Neural cell (in vitro differentiated cells): ENCODE measurements at regions not wholly inside any gene's neighbourhood (a gene's known extent, or its start where the extent isn't known, plus 50 kb on each side); places are given as distances from the start of the nearest gene placed in this dataset.

Experiments used
- H2AFZ ChIP-seq: fragments of 200-600, 300-800 bp; sonication (generic), shearing (Covaris generic); 2 replicates; pipeline ENCODE4 v1.6.0; 2014; ENCODE audit warnings: low read depth, mild to moderate bottlenecking, antibody characterized with exemption, low read length, moderate library complexity
- H3F3A ChIP-seq: fragments of 200-600 bp; shearing (Covaris generic); 2 replicates; pipeline ENCODE4 v1.6.1; 2016; ENCODE audit warnings: mild to moderate bottlenecking, moderate library complexity, mixed read lengths, antibody characterized with exemption, low read length; ENCODE audit not compliant: insufficient read depth, poor library complexity, severe bottlenecking
- H3K27ac ChIP-seq: fragments of 200-600, 300-800 bp; sonication (generic), shearing (Covaris generic); 2 replicates; pipeline ENCODE4 v1.5.1; 2014; ENCODE audit warnings: mild to moderate bottlenecking, low read length, moderate library complexity
- H3K27me3 ChIP-seq: fragments of 300-800, 200-600 bp; sonication (generic), shearing (Covaris generic); 2 replicates; pipeline ENCODE4 v1.6.0; 2014; ENCODE audit warnings: mild to moderate bottlenecking, low read depth, low read length, moderate library complexity; ENCODE audit not compliant: insufficient read depth
- H3K36me3 ChIP-seq: fragments of 300-800, 200-600 bp; sonication (generic), shearing (Covaris generic); 2 replicates; pipeline ENCODE4 v1.5.1; 2014; ENCODE audit warnings: mild to moderate bottlenecking, antibody characterized with exemption, low read length, moderate library complexity; ENCODE audit not compliant: insufficient read depth
- H3K4me2 ChIP-seq: fragments of 300-800, 200-600 bp; sonication (generic), shearing (Covaris generic); 2 replicates; pipeline ENCODE4 v1.6.0; 2014; ENCODE audit warnings: mild to moderate bottlenecking, low read length
- H3K4me3 ChIP-seq: fragments of 300-800, 200-600 bp; sonication (generic), shearing (Covaris generic); 2 replicates; pipeline ENCODE4 v1.5.1; 2014; ENCODE audit warnings: mild to moderate bottlenecking, low read length, moderate library complexity
- H3K79me2 ChIP-seq: fragments of 200-600 bp; shearing (Covaris generic); replicated peaks from 2 replicates; pipeline ENCODE4 v1.6.0; 2014; ENCODE audit warnings: mild to moderate bottlenecking, low read length, moderate library complexity; ENCODE audit not compliant: insufficient read depth
- H3K9ac ChIP-seq: fragments of 300-800, 200-600 bp; sonication (generic), shearing (Covaris generic); 2 replicates; pipeline ENCODE4 v1.6.1; 2016; ENCODE audit warnings: mild to moderate bottlenecking, low read length, mixed read lengths
- H3K9me2 ChIP-seq: fragments of 200-600 bp; shearing (Covaris generic); 2 replicates; pipeline ENCODE4 v1.6.1; 2016; ENCODE audit warnings: mild to moderate bottlenecking, low read length, mixed read lengths; ENCODE audit not compliant: insufficient read depth
- H3K9me3 ChIP-seq: fragments of 200-600, 300-800 bp; sonication (generic), shearing (Covaris generic); 2 replicates; pipeline ENCODE4 v1.6.1; 2016; ENCODE audit warnings: mild to moderate bottlenecking, mixed run types, low read length, moderate library complexity, mixed read lengths
- H4K20me1 ChIP-seq: fragments of 200-600 bp; shearing (Covaris generic); 2 replicates; pipeline ENCODE4 v1.6.1; 2016; ENCODE audit warnings: mild to moderate bottlenecking, mixed run types; ENCODE audit not compliant: insufficient read depth
- CTCF ChIP-seq: fragments of 450-650 bp; IDR thresholded peaks from 2 replicates; pipeline ENCODE4 v1.5.1; 2014; ENCODE audit warnings: antibody characterized with exemption, mild to moderate bottlenecking, moderate library complexity; ENCODE audit not compliant: poor library complexity, severe bottlenecking
- EP300 ChIP-seq: fragments of 450-650 bp; conservative IDR thresholded peaks from 2 replicates; pipeline ENCODE4 v1.6.1; 2014; ENCODE audit warnings: antibody characterized with exemption, mild to moderate bottlenecking, moderate library complexity; ENCODE audit not compliant: poor library complexity, severe bottlenecking
- EZH2 ChIP-seq: fragments of 200-600, 300-800 bp; shearing (Covaris generic), sonication (generic); IDR thresholded peaks from 2 replicates; pipeline ENCODE4 v1.6.1; 2014; ENCODE audit warnings: antibody characterized with exemption, low read length, borderline replicate concordance, mild to moderate bottlenecking; ENCODE audit not compliant: insufficient read depth, poor library complexity, severe bottlenecking
- MXI1 ChIP-seq: fragments of 450-650 bp; conservative IDR thresholded peaks from 2 replicates; pipeline ENCODE4 v1.6.1; 2014; ENCODE audit warnings: antibody characterized with exemption, mild to moderate bottlenecking; ENCODE audit not compliant: poor library complexity, severe bottlenecking
- POLR2AphosphoS5 ChIP-seq: IDR thresholded peaks from 2 replicates; pipeline ENCODE4 v1.6.1; 2012
- RAD21 ChIP-seq: fragments of 450-650 bp; conservative IDR thresholded peaks from 2 replicates; pipeline ENCODE4 v1.6.1; 2014; ENCODE audit warnings: antibody characterized with exemption, mild to moderate bottlenecking, moderate library complexity
- REST ChIP-seq: IDR thresholded peaks from 2 replicates; pipeline ENCODE4 v1.6.1; 2012; ENCODE audit warnings: borderline replicate concordance
- SMC3 ChIP-seq: fragments of 450-650 bp; conservative IDR thresholded peaks from 2 replicates; pipeline ENCODE4 v1.6.1; 2014; ENCODE audit warnings: antibody characterized with exemption, mild to moderate bottlenecking, moderate library complexity; ENCODE audit not compliant: poor library complexity
- TAF1 ChIP-seq: IDR thresholded peaks from 2 replicates; pipeline ENCODE4 v1.6.1; 2012; ENCODE audit warnings: low read depth

GRCh38 chr2:116917196-116917595, 897.3 kb upstream of the DDX18 start:
- H3K4me2 ChIP-seq, result no peak overlapping the region
- H2AFZ ChIP-seq, result no peak overlapping the region
- H3K27me3 ChIP-seq, result no peaks in the 10 kb centered on the region
- H3K27ac ChIP-seq, result no peak overlapping the region
- H3K9ac ChIP-seq, result no peak overlapping the region
- H3K9me2 ChIP-seq, result no peaks in the 10 kb centered on the region
- no peaks in the 10 kb centered on the region for H3K36me3 ChIP-seq
- no peaks in the 10 kb centered on the region for H3K9me3 ChIP-seq
- TF ChIP-seq POLR2AphosphoS5 (no peak), TAF1 (no peak), SMC3 (no peak), EP300 (no peak), MXI1 (no peak), REST (no peak), EZH2 (no peak), RAD21 (no peak), CTCF (no peak)
- H3F3A ChIP-seq, result no peaks in the 10 kb centered on the region
- no peak overlapping the region for H3K4me3 ChIP-seq
- no peaks in the 10 kb centered on the region for H3K79me2 ChIP-seq
- H4K20me1 ChIP-seq, result no peaks in the 10 kb centered on the region

- Histone ChIP-seq H2AFZ (no peak overlapping the region), H3K4me3 (no peak overlapping the region), H3K79me2 (no peaks in the 10 kb centered on the region), H3K27ac (no peak overlapping the region), H3K36me3 (no peaks in the 10 kb centered on the region), H3K9ac (no peak overlapping the region), H3K9me2 (no peaks in the 10 kb centered on the region), H3K4me2 (no peak overlapping the region), H4K20me1 (no peaks in the 10 kb centered on the region), H3K9me3 (no peaks in the 10 kb centered on the region), H3F3A (no peaks in the 10 kb centered on the region), H3K27me3 (no peaks in the 10 kb centered on the region)
- TF ChIP-seq REST, result no peak
- TF ChIP-seq CTCF, result no peak
- TF ChIP-seq MXI1, result no peak
- no peak for TF ChIP-seq POLR2AphosphoS5
- no peak for TF ChIP-seq EZH2
- no peak for TF ChIP-seq TAF1
- no peak for TF ChIP-seq SMC3
- TF ChIP-seq EP300, result no peak
- no peak for TF ChIP-seq RAD21
These were observed 895.9 kb upstream of the DDX18 start for GRCh38 chr2:116918574-116918973.
